Natural killer cell (primary cell): ENCODE measurements at regions not wholly inside any gene's neighbourhood (a gene's known extent, or its start where the extent isn't known, plus 50 kb on each side); places are given as distances from the start of the nearest gene placed in this dataset.

ENCODE experiments used
- ATAC-seq, 3 donors: fragments of 150-1000 bp in 2 of 3; fragments of 200-7000 bp in 1 of 3; cut with Tn5 transposase; 1 replicate in 1 of 3; 2 replicates in 2 of 3; pipeline ENCODE4 v1.10.0; 2021; ENCODE audit warnings: mild to moderate bottlenecking in 2 of 3, moderate library complexity in 2 of 3
- DNase-seq, 2 donors: peaks; one replicate each; pipeline versions ENCODE4 v3.0.0 to v3.0.0-alpha.2; 2013 to 2021; ENCODE audit warnings: mixed read lengths in 1 of 2
- H3K27ac ChIP-seq: one replicate; pipeline ENCODE4 v1.5.1; 2013; ENCODE audit warnings: mild to moderate bottlenecking, low read length
- H3K27me3 ChIP-seq: one replicate; pipeline ENCODE4 v1.6.1; 2013; ENCODE audit warnings: low read length; ENCODE audit not compliant: control insufficient read depth, insufficient read depth
- H3K36me3 ChIP-seq: one replicate; pipeline ENCODE4 v1.6.1; 2013; ENCODE audit warnings: low read length; ENCODE audit not compliant: control insufficient read depth, insufficient read depth
- H3K4me1 ChIP-seq: one replicate; pipeline ENCODE4 v1.6.1; 2013; ENCODE audit warnings: low read length; ENCODE audit not compliant: control insufficient read depth, insufficient read depth
- H3K4me3 ChIP-seq: one replicate; pipeline ENCODE4 v1.5.1; 2013; ENCODE audit warnings: low read length
- H3K9me3 ChIP-seq: one replicate; pipeline ENCODE4 v1.6.1; 2013; ENCODE audit warnings: low read length; ENCODE audit not compliant: control insufficient read depth, insufficient read depth
- H3K27ac Mint-ChIP-seq, 2 donors: one replicate each; pipeline ENCODE4 v1.8.0; 2022; ENCODE audit warnings: mild to moderate bottlenecking in 2 of 2, mixed read lengths in 2 of 2, moderate library complexity in 1 of 2
- H3K27me3 Mint-ChIP-seq, 2 donors: one replicate each; pipeline ENCODE4 v1.8.0; 2022; ENCODE audit warnings: low read depth in 2 of 2, mixed read lengths in 2 of 2
- H3K36me3 Mint-ChIP-seq: one replicate; pipeline ENCODE4 v1.8.0; 2022; ENCODE audit warnings: mixed read lengths
- H3K4me1 Mint-ChIP-seq, 2 donors: one replicate each; pipeline ENCODE4 v1.8.0; 2022; ENCODE audit warnings: mixed read lengths in 2 of 2
- H3K4me3 Mint-ChIP-seq: one replicate; pipeline ENCODE4 v1.8.0; 2022; ENCODE audit warnings: mild to moderate bottlenecking, moderate library complexity, mixed read lengths
- H3K9me3 Mint-ChIP-seq, 2 donors: one replicate each; pipeline ENCODE4 v1.8.0; 2022; ENCODE audit warnings: mixed read lengths in 2 of 2
- WGBS: methylation state at CpG from one replicate; pipeline ENCODE4 v1.1.7; 2013; ENCODE audit warnings: missing lambda C conversion rate; ENCODE audit not compliant: insufficient coverage; 5-methylcytosine and 5-hydroxymethylcytosine counted together
- intact Hi-C: fragments of 100-400 bp; cut with micrococcal nuclease; formaldehyde crosslinking; loops from one replicate; pipeline ENCODE4 v1.14.2; 2022
- TF ChIP-seq, protein P1 (sequence below): fragments of 200-600 bp; IDR thresholded peaks from one replicate; pipeline ENCODE4 v1.8.0; 2022; ENCODE audit warnings: antibody characterized with exemption

DNA sequence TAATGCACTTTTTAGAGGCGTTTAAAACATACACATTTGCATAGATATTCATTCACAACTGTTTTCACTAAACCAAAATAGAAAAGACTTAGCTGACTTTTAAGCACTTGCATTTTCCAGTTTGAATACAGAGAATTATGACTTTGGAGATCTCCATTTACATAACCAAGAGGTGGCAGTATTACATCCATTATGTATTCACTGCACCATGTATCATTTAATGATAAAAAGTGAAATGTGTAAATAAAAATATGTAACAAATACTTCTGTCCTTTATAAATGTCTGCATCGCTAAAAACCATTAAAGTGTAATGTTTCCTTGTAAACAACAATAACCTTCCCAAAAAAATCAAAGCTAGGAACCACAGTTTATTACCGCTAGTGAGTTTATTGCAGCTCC is 413.2 kb downstream of the FGF13 start:
- ATAC-seq = no peak
- Mint-ChIP-seq H3K4me3 (no peak overlapping the region), H3K27ac (no peak overlapping the region), H3K4me1 (no peaks in the 10 kb centered on the region), H3K36me3 (no peaks in the 10 kb centered on the region), H3K9me3 (no peaks in the 10 kb centered on the region), H3K27me3 (no peaks in the 10 kb centered on the region)
- intact Hi-C loops = no loop called here
- Histone ChIP-seq H3K9me3 (no peaks in the 10 kb centered on the region), H3K4me1 (no peaks in the 10 kb centered on the region), H3K27me3 (no peaks in the 10 kb centered on the region), H3K4me3 (no peak overlapping the region), H3K36me3 (no peaks in the 10 kb centered on the region), H3K27ac (no peak overlapping the region)
- 100% methylated on average over 2 of the region's 3 CpGs for WGBS
- TF ChIP-seq, protein P1, sequence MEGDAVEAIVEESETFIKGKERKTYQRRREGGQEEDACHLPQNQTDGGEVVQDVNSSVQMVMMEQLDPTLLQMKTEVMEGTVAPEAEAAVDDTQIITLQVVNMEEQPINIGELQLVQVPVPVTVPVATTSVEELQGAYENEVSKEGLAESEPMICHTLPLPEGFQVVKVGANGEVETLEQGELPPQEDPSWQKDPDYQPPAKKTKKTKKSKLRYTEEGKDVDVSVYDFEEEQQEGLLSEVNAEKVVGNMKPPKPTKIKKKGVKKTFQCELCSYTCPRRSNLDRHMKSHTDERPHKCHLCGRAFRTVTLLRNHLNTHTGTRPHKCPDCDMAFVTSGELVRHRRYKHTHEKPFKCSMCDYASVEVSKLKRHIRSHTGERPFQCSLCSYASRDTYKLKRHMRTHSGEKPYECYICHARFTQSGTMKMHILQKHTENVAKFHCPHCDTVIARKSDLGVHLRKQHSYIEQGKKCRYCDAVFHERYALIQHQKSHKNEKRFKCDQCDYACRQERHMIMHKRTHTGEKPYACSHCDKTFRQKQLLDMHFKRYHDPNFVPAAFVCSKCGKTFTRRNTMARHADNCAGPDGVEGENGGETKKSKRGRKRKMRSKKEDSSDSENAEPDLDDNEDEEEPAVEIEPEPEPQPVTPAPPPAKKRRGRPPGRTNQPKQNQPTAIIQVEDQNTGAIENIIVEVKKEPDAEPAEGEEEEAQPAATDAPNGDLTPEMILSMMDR = no peak
- no peak for DNase-seq

DNA sequence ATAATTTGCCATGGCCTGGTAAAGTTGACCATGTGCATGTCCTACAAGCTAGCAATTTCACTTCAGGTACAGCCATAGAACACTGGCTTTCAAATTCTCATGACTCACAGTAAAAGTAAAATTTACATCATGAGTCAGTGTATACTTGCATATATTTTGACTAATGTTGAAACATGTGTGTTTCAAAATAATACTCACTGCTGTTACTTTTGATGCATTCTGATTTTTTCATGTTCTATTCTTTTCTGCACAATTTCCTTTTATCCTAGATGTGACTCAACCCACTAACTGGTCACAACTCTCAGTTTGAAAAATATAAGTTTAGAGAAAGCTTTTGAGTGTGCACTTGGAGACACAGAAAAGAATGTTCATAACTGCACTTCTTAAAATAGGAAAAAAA is 365.7 kb downstream of the FGF13 start:
- no peaks in the 10 kb centered on the region for H3K4me1 Mint-ChIP-seq
- TF ChIP-seq, protein P1 = no peak

GRCh38 chrX:138349351-138349750 is 362.2 kb downstream of the FGF13 start:
- TF ChIP-seq, protein P1 = no peak
- H3K9me3 ChIP-seq = no peaks in the 10 kb centered on the region
- H3K36me3 ChIP-seq = no peaks in the 10 kb centered on the region
- DNase-seq = no peak
- H3K27me3 ChIP-seq = no peaks in the 10 kb centered on the region
- no peak for ATAC-seq
- intact Hi-C loops = no loop called here
- no peaks in the 10 kb centered on the region for H3K27me3 Mint-ChIP-seq
- 80% methylated on average over 1 of the region's 3 CpGs for WGBS
- no peak overlapping the region for H3K4me3 Mint-ChIP-seq
- H3K27ac ChIP-seq = no peak overlapping the region
- H3K27ac Mint-ChIP-seq = no peak overlapping the region
- H3K4me1 Mint-ChIP-seq = no peaks in the 10 kb centered on the region
- H3K4me3 ChIP-seq = no peak overlapping the region
- H3K9me3 Mint-ChIP-seq = peaks cover 0 to 3% of the 10 kb centered on the region in 2 donors
- H3K36me3 Mint-ChIP-seq = no peaks in the 10 kb centered on the region
- no peaks in the 10 kb centered on the region for H3K4me1 ChIP-seq

More for the DNA sequence above, 365.7 kb downstream of the FGF13 start:
- Histone ChIP-seq H3K4me3 (no peak overlapping the region), H3K9me3 (no peaks in the 10 kb centered on the region), H3K4me1 (no peaks in the 10 kb centered on the region), H3K27me3 (no peaks in the 10 kb centered on the region), H3K27ac (no peak overlapping the region), H3K36me3 (no peaks in the 10 kb centered on the region)
- no peak for ATAC-seq
- Mint-ChIP-seq H3K9me3 (no peaks in the 10 kb centered on the region), H3K27me3 (no peaks in the 10 kb centered on the region), H3K36me3 (no peaks in the 10 kb centered on the region), H3K27ac (no peak overlapping the region), H3K4me3 (no peak overlapping the region)
- intact Hi-C loops = no loop called here
- DNase-seq = no peak

DNA sequence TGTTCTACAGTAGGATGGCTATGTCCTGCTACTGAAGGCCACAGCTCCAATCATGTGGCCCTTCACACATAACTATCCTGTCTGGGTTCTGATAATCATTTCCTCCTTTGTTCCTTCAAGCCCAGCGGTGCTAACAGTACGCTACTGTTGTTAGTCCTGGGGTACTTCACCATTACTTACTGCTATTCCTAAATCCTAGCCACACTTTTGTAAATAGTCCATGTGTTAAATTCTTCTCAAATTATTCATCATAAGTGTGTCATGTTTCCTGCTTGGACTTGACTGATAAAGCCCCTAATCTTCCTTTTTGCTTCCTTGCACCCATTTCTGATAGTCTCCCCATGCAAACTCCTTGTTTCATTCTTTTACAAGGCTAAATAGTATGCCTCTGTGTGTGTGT is 332.6 kb downstream of the FGF13 start:
- Mint-ChIP-seq H3K4me3 (no peak overlapping the region), H3K27ac (no peak overlapping the region), H3K9me3 (peaks cover 0 to 7% of the 10 kb centered on the region in 2 donors), H3K27me3 (no peaks in the 10 kb centered on the region), H3K4me1 (no peaks in the 10 kb centered on the region), H3K36me3 (no peaks in the 10 kb centered on the region)
- H3K36me3 ChIP-seq = no peaks in the 10 kb centered on the region
- no peak for ATAC-seq
- H3K4me3 ChIP-seq = no peak overlapping the region
- no peaks in the 10 kb centered on the region for H3K27me3 ChIP-seq
- no peaks in the 10 kb centered on the region for H3K4me1 ChIP-seq
- DNase-seq = no peak
- intact Hi-C loops = no loop called here
- WGBS = 93% methylated on average over 2 of the region's 2 CpGs
- H3K9me3 ChIP-seq = no peaks in the 10 kb centered on the region
- no peak overlapping the region for H3K27ac ChIP-seq
- TF ChIP-seq, protein P1 = no peak
